ENCODE measurements at regions not wholly inside any gene's neighbourhood (a gene's known extent, or its start where the extent isn't known, plus 50 kb on each side); places are given as distances from the start of the nearest gene placed in this dataset.

GRCh38 chr7:46583656-46584055 lies 662.6 kb upstream of the IGFBP3 start:
- Histone ChIP-seq H3K4me3 (no peak overlapping the region), H3K27ac (no peak overlapping the region), H3K4me1 (replicated peaks in 1 of 2) (no peaks in the 10 kb centered on the region)
- peak in 2 of 8 experiments; percentile 92 to 96 for ATAC-seq (replicated peaks in 6 of 8)
- in situ Hi-C loops (cut with MboI; ENCODE audit: low pct_unique_long_range_greater_than_20kb in 2 of 9, low sequenced_read_pairs in 9 of 9, unreplicated experiment in 9 of 9) = no loop called here
- 0 to 100% (median 91%) methylated on average over 1 of the region's 1 CpG; no CpG with 5 or more reads in 3 of the 10 experiments for WGBS, 10 experiments

GRCh38 chr7:46581268-46581667 lies 660.2 kb upstream of the IGFBP3 start:
- peak in 1 of 8 experiments; percentile 8 for ATAC-seq (replicated peaks in 6 of 8)
- no peak overlapping the region for H3K4me3 ChIP-seq
- in situ Hi-C loops (cut with MboI; ENCODE audit: low pct_unique_long_range_greater_than_20kb in 2 of 9, low sequenced_read_pairs in 9 of 9, unreplicated experiment in 9 of 9) = no loop called here

GRCh38 chr7:46580766-46581165 lies 659.7 kb upstream of the IGFBP3 start:
- no peak overlapping the region for H3K27ac ChIP-seq
- no peak overlapping the region for H3K4me3 ChIP-seq
- in situ Hi-C loops (cut with MboI; ENCODE audit: low pct_unique_long_range_greater_than_20kb in 2 of 9, low sequenced_read_pairs in 9 of 9, unreplicated experiment in 9 of 9) = no loop called here
- H3K4me1 ChIP-seq (replicated peaks in 1 of 2) = no peaks in the 10 kb centered on the region
- 52 to 100% (median 89%) methylated on average over 2 to 6 of the region's 6 CpGs for WGBS, 10 experiments
- ATAC-seq (replicated peaks in 6 of 8) = no peak

More at GRCh38 chr7:46581268-46581667, 660.2 kb upstream of the IGFBP3 start:
- Histone ChIP-seq H3K27ac (no peak overlapping the region), H3K4me1 (replicated peaks in 1 of 2) (no peaks in the 10 kb centered on the region)
- WGBS, 10 experiments = 67 to 100% (median 80%) methylated on average over 1 to 3 of the region's 3 CpGs; no CpG with 5 or more reads in 1 of the 10 experiments

GRCh38 chr7:46577394-46577793 lies 656.3 kb upstream of the IGFBP3 start:
- ATAC-seq (replicated peaks in 6 of 8) = no peak
- Histone ChIP-seq H3K4me3 (no peak overlapping the region), H3K4me1 (replicated peaks in 1 of 2) (no peaks in the 10 kb centered on the region), H3K27ac (no peak overlapping the region)
- WGBS, 10 experiments = 67 to 100% (median 88%) methylated on average over 1 of the region's 1 CpG; no CpG with 5 or more reads in 5 of the 10 experiments
- in situ Hi-C loops (cut with MboI; ENCODE audit: low pct_unique_long_range_greater_than_20kb in 2 of 9, low sequenced_read_pairs in 9 of 9, unreplicated experiment in 9 of 9) = no loop called here

- ATAC-seq (replicated peaks in 6 of 8) = no peak
- Histone ChIP-seq H3K4me3 (no peak overlapping the region), H3K4me1 (replicated peaks in 1 of 2) (no peaks in the 10 kb centered on the region), H3K27ac (no peak overlapping the region)
- in situ Hi-C loops (cut with MboI; ENCODE audit: low pct_unique_long_range_greater_than_20kb in 2 of 9, low sequenced_read_pairs in 9 of 9, unreplicated experiment in 9 of 9) = no loop called here
Observed at GRCh38 chr7:46576950-46577349, 655.9 kb upstream of the IGFBP3 start.

- Histone ChIP-seq H3K4me1 (replicated peaks in 1 of 2) (no peaks in the 10 kb centered on the region), H3K27ac (no peak overlapping the region), H3K4me3 (no peak overlapping the region)
- in situ Hi-C loops (cut with MboI; ENCODE audit: low pct_unique_long_range_greater_than_20kb in 2 of 9, low sequenced_read_pairs in 9 of 9, unreplicated experiment in 9 of 9) = no loop called here
- ATAC-seq (replicated peaks in 6 of 8) = no peak
- 0 to 100% (median 78%) methylated on average over 1 to 2 of the region's 2 CpGs; no CpG with 5 or more reads in 2 of the 10 experiments for WGBS, 10 experiments
Observed at GRCh38 chr7:46572691-46573090, 651.6 kb upstream of the IGFBP3 start.

GRCh38 chr7:46571996-46572395 lies 650.9 kb upstream of the IGFBP3 start:
- Histone ChIP-seq H3K4me1 (replicated peaks in 1 of 2) (no peaks in the 10 kb centered on the region), H3K4me3 (no peak overlapping the region), H3K27ac (no peak overlapping the region)
- no peak for ATAC-seq (replicated peaks in 6 of 8)
- WGBS, 10 experiments = 40 to 100% (median 86%) methylated on average over 1 to 5 of the region's 5 CpGs
- in situ Hi-C loops (cut with MboI; ENCODE audit: low pct_unique_long_range_greater_than_20kb in 2 of 9, low sequenced_read_pairs in 9 of 9, unreplicated experiment in 9 of 9) = no loop called here

GRCh38 chr7:46569133-46569465 lies 648.0 kb upstream of the IGFBP3 start:
- H3K4me1 ChIP-seq (replicated peaks in 1 of 2) = no peaks in the 10 kb centered on the region
- H3K27ac ChIP-seq = no peak overlapping the region
- WGBS, 10 experiments = 17 to 42% (median 37%) methylated on average over 1 to 2 of the region's 2 CpGs; no CpG with 5 or more reads in 7 of the 10 experiments
- in situ Hi-C loops (cut with MboI; ENCODE audit: low pct_unique_long_range_greater_than_20kb in 2 of 9, low sequenced_read_pairs in 9 of 9, unreplicated experiment in 9 of 9) = no loop called here
- H3K4me3 ChIP-seq = no peak overlapping the region
- peak in 7 of 8 experiments; percentile 20 to 71 (median 51) for ATAC-seq (replicated peaks in 6 of 8)

- H3K27ac ChIP-seq = no peak overlapping the region
- peak in 2 of 8 experiments; percentile 4 to 7 for ATAC-seq (replicated peaks in 6 of 8)
- 69 to 100% (median 87%) methylated on average over 1 to 9 of the region's 11 CpGs; no CpG with 5 or more reads in 4 of the 10 experiments for WGBS, 10 experiments
- H3K4me3 ChIP-seq = no peak overlapping the region
- no peaks in the 10 kb centered on the region for H3K4me1 ChIP-seq (replicated peaks in 1 of 2)
- in situ Hi-C loops (cut with MboI; ENCODE audit: low pct_unique_long_range_greater_than_20kb in 2 of 9, low sequenced_read_pairs in 9 of 9, unreplicated experiment in 9 of 9) = no loop called here
Observed at GRCh38 chr7:46568420-46569132, 647.5 kb upstream of the IGFBP3 start.

GRCh38 chr7:46567858-46568257 lies 646.8 kb upstream of the IGFBP3 start:
- no peak overlapping the region for H3K4me3 ChIP-seq
- ATAC-seq (replicated peaks in 6 of 8) = peak in 1 of 8 experiments; percentile 42
- H3K4me1 ChIP-seq (replicated peaks in 1 of 2) = no peaks in the 10 kb centered on the region
- in situ Hi-C loops (cut with MboI; ENCODE audit: low pct_unique_long_range_greater_than_20kb in 2 of 9, low sequenced_read_pairs in 9 of 9, unreplicated experiment in 9 of 9) = no loop called here
- no peak overlapping the region for H3K27ac ChIP-seq
- WGBS, 10 experiments = 50 to 96% (median 80%) methylated on average over 1 to 4 of the region's 6 CpGs; no CpG with 5 or more reads in 1 of the 10 experiments

- ATAC-seq (replicated peaks in 6 of 8) = no peak
- Histone ChIP-seq H3K27ac (no peak overlapping the region), H3K4me1 (replicated peaks in 1 of 2) (no peaks in the 10 kb centered on the region), H3K4me3 (no peak overlapping the region)
- WGBS, 10 experiments = 33 to 100% (median 80%) methylated on average over 1 to 4 of the region's 4 CpGs; no CpG with 5 or more reads in 1 of the 10 experiments
- in situ Hi-C loops (cut with MboI; ENCODE audit: low pct_unique_long_range_greater_than_20kb in 2 of 9, low sequenced_read_pairs in 9 of 9, unreplicated experiment in 9 of 9) = no loop called here
Observed at GRCh38 chr7:46566097-46566774, 645.2 kb upstream of the IGFBP3 start.

- ATAC-seq (replicated peaks in 6 of 8) = peak in 7 of 8 experiments; percentile 37 to 81 (median 59)
- Histone ChIP-seq H3K27ac (no peak overlapping the region), H3K4me3 (no peak overlapping the region), H3K4me1 (replicated peaks in 1 of 2) (no peaks in the 10 kb centered on the region)
- in situ Hi-C loops (cut with MboI; ENCODE audit: low pct_unique_long_range_greater_than_20kb in 2 of 9, low sequenced_read_pairs in 9 of 9, unreplicated experiment in 9 of 9) = no loop called here
- WGBS, 10 experiments = 66 to 100% (median 86%) methylated on average over 1 to 5 of the region's 5 CpGs
Observed at GRCh38 chr7:46565253-46566096, 644.4 kb upstream of the IGFBP3 start.
